ENCODE measurements at regions not wholly inside any gene's neighbourhood (a gene's known extent, or its start where the extent isn't known, plus 50 kb on each side); places are given as distances from the start of the nearest gene placed in this dataset.
"Not testable (repeated sequence)": the region's sequence is repeated elsewhere in the genome, so short reads cannot be mapped to it uniquely, and the experiment has no call there.

- BruUV-seq (replicated peaks) = no TSS peak
- no peaks in the 10 kb centered on the region for H3K36me3 ChIP-seq (ENCODE audit: insufficient read depth, low read length, poor library complexity, severe bottlenecking)
- H3K27ac ChIP-seq (ENCODE audit: low read depth, low read length, poor library complexity, severe bottlenecking) = no peak overlapping the region
- DNase-seq (ENCODE audit: low spot score) = no peak
- H3K4me1 ChIP-seq (ENCODE audit: insufficient read depth, low read length, poor library complexity, severe bottlenecking) = peaks cover 4% of the 10 kb centered on the region
- no peaks in the 10 kb centered on the region for H3K9me3 ChIP-seq (ENCODE audit: low read depth, low read length, poor library complexity, severe bottlenecking)
- H3K4me3 ChIP-seq (ENCODE audit: low read depth, low read length, poor library complexity, severe bottlenecking) = no peak overlapping the region
- ChIA-PET CTCF (no interaction called here), POLR2A (ENCODE audit: low non-redundant PET) (no interaction called here)
- TF ChIP-seq EZH2 (IDR thresholded peaks at IDR 0.05; ENCODE audit: borderline replicate concordance, low read depth, low read length, poor library complexity, severe bottlenecking) (no peak), CTCF (conservative IDR thresholded peaks at IDR 0.05; ENCODE audit: low read depth, low read length) (no peak)
- intact Hi-C loops (cut with micrococcal nuclease; ENCODE audit: unreplicated experiment) = no loop called here
- H3K27me3 ChIP-seq (replicated peaks; ENCODE audit: insufficient read depth, low read depth, low read length, poor library complexity) = no peaks in the 10 kb centered on the region
Measured at GRCh38 chr1:184878602-184879001, 95.7 kb downstream of the NIBAN1 start.

- Histone ChIP-seq H3K9me3 (ENCODE audit: low read depth, low read length, poor library complexity, severe bottlenecking) (no peaks in the 10 kb centered on the region), H3K36me3 (ENCODE audit: insufficient read depth, low read length, poor library complexity, severe bottlenecking) (no peaks in the 10 kb centered on the region), H3K4me3 (ENCODE audit: low read depth, low read length, poor library complexity, severe bottlenecking) (no peak overlapping the region), H3K4me1 (ENCODE audit: insufficient read depth, low read length, poor library complexity, severe bottlenecking) (peaks cover 4% of the 10 kb centered on the region), H3K27me3 (replicated peaks; ENCODE audit: insufficient read depth, low read depth, low read length, poor library complexity) (no peaks in the 10 kb centered on the region), H3K27ac (ENCODE audit: low read depth, low read length, poor library complexity, severe bottlenecking) (no peak overlapping the region)
- POLR2A ChIA-PET (ENCODE audit: low non-redundant PET) = no interaction called here
- TF ChIP-seq CTCF (conservative IDR thresholded peaks at IDR 0.05; ENCODE audit: low read depth, low read length) = no peak
- no peak for TF ChIP-seq EZH2 (IDR thresholded peaks at IDR 0.05; ENCODE audit: borderline replicate concordance, low read depth, low read length, poor library complexity, severe bottlenecking)
- CTCF ChIA-PET = no interaction called here
- DNase-seq (ENCODE audit: low spot score) = no peak
- intact Hi-C loops (cut with micrococcal nuclease; ENCODE audit: unreplicated experiment) = no loop called here
- no TSS peak for BruUV-seq (replicated peaks)
Measured at GRCh38 chr1:184878002-184878401, 96.3 kb downstream of the NIBAN1 start.

- not testable (repeated sequence) for DNase-seq (ENCODE audit: low spot score); BruUV-seq (replicated peaks)
Measured at GRCh38 chr1:184876015-184876414, 98.3 kb downstream of the NIBAN1 start.

GRCh38 chr1:184875218-184875617 lies 99.1 kb downstream of the NIBAN1 start:
- H3K27ac ChIP-seq (ENCODE audit: low read depth, low read length, poor library complexity, severe bottlenecking) = no peak overlapping the region
- no peak overlapping the region for H3K4me3 ChIP-seq (ENCODE audit: low read depth, low read length, poor library complexity, severe bottlenecking)
- no peaks in the 10 kb centered on the region for H3K4me1 ChIP-seq (ENCODE audit: insufficient read depth, low read length, poor library complexity, severe bottlenecking)
- no TSS peak for BruUV-seq (replicated peaks)
- peaks cover 8% of the 10 kb centered on the region for H3K36me3 ChIP-seq (ENCODE audit: insufficient read depth, low read length, poor library complexity, severe bottlenecking)
- intact Hi-C loops (cut with micrococcal nuclease; ENCODE audit: unreplicated experiment) = no loop called here
- no peaks in the 10 kb centered on the region for H3K9me3 ChIP-seq (ENCODE audit: low read depth, low read length, poor library complexity, severe bottlenecking)
- ChIA-PET POLR2A (ENCODE audit: low non-redundant PET) (no interaction called here), CTCF (no interaction called here)
- no peak for DNase-seq (ENCODE audit: low spot score)
- TF ChIP-seq CTCF (conservative IDR thresholded peaks at IDR 0.05; ENCODE audit: low read depth, low read length) (no peak), EZH2 (IDR thresholded peaks at IDR 0.05; ENCODE audit: borderline replicate concordance, low read depth, low read length, poor library complexity, severe bottlenecking) (no peak)
- H3K27me3 ChIP-seq (replicated peaks; ENCODE audit: insufficient read depth, low read depth, low read length, poor library complexity) = no peaks in the 10 kb centered on the region

More at GRCh38 chr1:184876015-184876414, 98.3 kb downstream of the NIBAN1 start:
- H3K9me3 ChIP-seq (ENCODE audit: low read depth, low read length, poor library complexity, severe bottlenecking); intact Hi-C loops (cut with micrococcal nuclease; ENCODE audit: unreplicated experiment); H3K36me3 ChIP-seq (ENCODE audit: insufficient read depth, low read length, poor library complexity, severe bottlenecking); CTCF ChIA-PET; POLR2A ChIA-PET (ENCODE audit: low non-redundant PET); H3K27me3 ChIP-seq (replicated peaks; ENCODE audit: insufficient read depth, low read depth, low read length, poor library complexity); H3K4me1 ChIP-seq (ENCODE audit: insufficient read depth, low read length, poor library complexity, severe bottlenecking); H3K4me3 ChIP-seq (ENCODE audit: low read depth, low read length, poor library complexity, severe bottlenecking); H3K27ac ChIP-seq (ENCODE audit: low read depth, low read length, poor library complexity, severe bottlenecking): not testable (repeated sequence)
